H9 (cell line): ENCODE measurements at regions not wholly inside any gene's neighbourhood (a gene's known extent, or its start where the extent isn't known, plus 50 kb on each side); places are given as distances from the start of the nearest gene placed in this dataset.

Experiments used
- DNase-seq: peaks from one replicate; pipeline ENCODE4 v3.0.0-alpha.2; 2017
- H2AFZ ChIP-seq: one replicate; pipeline ENCODE4 v1.6.1; 2013; ENCODE audit warnings: mild to moderate bottlenecking, low read length, control low read depth, moderate library complexity
- H2AK5ac ChIP-seq: 2 replicates; pipeline ENCODE4 v1.6.1; 2013; ENCODE audit warnings: low read length, control low read depth, mixed read lengths; ENCODE audit not compliant: insufficient read length
- H2BK120ac ChIP-seq: one replicate; pipeline ENCODE4 v1.6.1; 2013; ENCODE audit warnings: low read depth, mild to moderate bottlenecking, low read length, control low read depth, inconsistent platforms; ENCODE audit not compliant: poor library complexity, severe bottlenecking
- H2BK12ac ChIP-seq: 2 replicates; pipeline ENCODE4 v1.6.1; 2013; ENCODE audit warnings: low read length, control low read depth, mixed read lengths, low read depth; ENCODE audit not compliant: insufficient read length
- H2BK15ac ChIP-seq: 2 replicates; pipeline ENCODE4 v1.6.1; 2013; ENCODE audit warnings: low read depth, low read length, control low read depth
- H2BK20ac ChIP-seq: one replicate; pipeline ENCODE4 v1.6.1; 2013; ENCODE audit warnings: low read depth, mild to moderate bottlenecking, low read length, control low read depth, inconsistent platforms; ENCODE audit not compliant: poor library complexity, severe bottlenecking
- H2BK5ac ChIP-seq: 2 replicates; pipeline ENCODE4 v1.6.1; 2013; ENCODE audit warnings: low read length, control low read depth, mixed read lengths; ENCODE audit not compliant: insufficient read length
- H3K14ac ChIP-seq: 2 replicates; pipeline ENCODE4 v1.6.1; 2013; ENCODE audit warnings: low read length, control low read depth; ENCODE audit not compliant: insufficient read depth
- H3K18ac ChIP-seq: 2 replicates; pipeline ENCODE4 v1.6.1; 2013; ENCODE audit warnings: low read depth, mild to moderate bottlenecking, mixed read lengths, low read length, control low read depth; ENCODE audit not compliant: insufficient read length
- H3K23ac ChIP-seq: 2 replicates; pipeline ENCODE4 v1.6.1; 2013; ENCODE audit warnings: low read length, control low read depth, mixed read lengths, low read depth; ENCODE audit not compliant: insufficient read length
- H3K23me2 ChIP-seq: 2 replicates; pipeline ENCODE4 v1.6.1; 2013; ENCODE audit warnings: low read depth, mild to moderate bottlenecking, mixed read lengths, low read length, control low read depth; ENCODE audit not compliant: insufficient read length, poor library complexity, severe bottlenecking
- H3K27ac ChIP-seq: 2 replicates; pipeline ENCODE4 v1.5.1; 2013; ENCODE audit warnings: low read length, control low read depth, mixed read lengths, low read depth; ENCODE audit not compliant: insufficient read length
- H3K27me3 ChIP-seq: 2 replicates; pipeline ENCODE4 v1.6.1; 2013; ENCODE audit warnings: low read length, control low read depth, inconsistent platforms; ENCODE audit not compliant: insufficient read depth
- H3K4ac ChIP-seq: 2 replicates; pipeline ENCODE4 v1.6.1; 2013; ENCODE audit warnings: low read depth, mild to moderate bottlenecking, control low read depth, inconsistent platforms, low read length, moderate library complexity
- H3K4me1 ChIP-seq: 2 replicates; pipeline ENCODE4 v1.6.1; 2013; ENCODE audit warnings: low read length, control low read depth, inconsistent platforms; ENCODE audit not compliant: insufficient read depth
- H3K4me2 ChIP-seq: 2 replicates; pipeline ENCODE4 v1.6.1; 2013; ENCODE audit warnings: low read length, control low read depth, mixed read lengths; ENCODE audit not compliant: insufficient read length, insufficient read depth
- H3K56ac ChIP-seq: 2 replicates; pipeline ENCODE4 v1.6.1; 2013; ENCODE audit warnings: low read depth, mild to moderate bottlenecking, mixed read lengths, low read length, control low read depth; ENCODE audit not compliant: insufficient read length
- H3K79me1 ChIP-seq: 2 replicates; pipeline ENCODE4 v1.6.1; 2013; ENCODE audit warnings: low read depth, mild to moderate bottlenecking, moderate library complexity, low read length, control low read depth, inconsistent platforms; ENCODE audit not compliant: insufficient read depth, poor library complexity, severe bottlenecking
- H3K79me2 ChIP-seq: 2 replicates; pipeline ENCODE4 v1.6.1; 2013; ENCODE audit warnings: low read length, control low read depth, inconsistent platforms; ENCODE audit not compliant: insufficient read depth
- H3K9ac ChIP-seq: 2 replicates; pipeline ENCODE4 v1.6.1; 2013; ENCODE audit warnings: low read length, control low read depth, mixed read lengths; ENCODE audit not compliant: insufficient read length; ENCODE audit errors: extremely low read depth
- H3K9me3 ChIP-seq: one replicate; pipeline ENCODE4 v1.6.1; 2013; ENCODE audit warnings: low read depth, low read length, inconsistent platforms; ENCODE audit not compliant: control insufficient read depth
- H3T11ph ChIP-seq: one replicate; pipeline ENCODE4 v1.6.1; 2013; ENCODE audit warnings: mild to moderate bottlenecking, low read length, control low read depth, inconsistent platforms
- H4K20me1 ChIP-seq: one replicate; pipeline ENCODE4 v1.6.1; 2013; ENCODE audit not compliant: control insufficient read depth, insufficient read length, insufficient read depth
- H4K5ac ChIP-seq: 2 replicates; pipeline ENCODE4 v1.6.1; 2013; ENCODE audit warnings: low read depth, mild to moderate bottlenecking, mixed read lengths, low read length, control low read depth; ENCODE audit not compliant: insufficient read length
- H4K8ac ChIP-seq: replicated peaks from 2 replicates; pipeline ENCODE4 v1.6.1; 2013; ENCODE audit warnings: low read length, control low read depth, mixed read lengths, low read depth; ENCODE audit not compliant: insufficient read length
- H4K91ac ChIP-seq: 2 replicates; pipeline ENCODE4 v1.6.1; 2013; ENCODE audit warnings: low read depth, mild to moderate bottlenecking, moderate library complexity, mixed read lengths, low read length, control low read depth; ENCODE audit not compliant: insufficient read length
- H3K27ac Mint-ChIP-seq, 3 experiments: 2 replicates in 2 of 3; 3 replicates in 1 of 3; pipeline ENCODE4 v1.8.0; 2020 to 2021; ENCODE audit warnings: mixed read lengths in 3 of 3, mild to moderate bottlenecking in 1 of 3, moderate library complexity in 1 of 3
- H3K27me3 Mint-ChIP-seq: 2 replicates; pipeline ENCODE4 v1.8.0; 2021; ENCODE audit warnings: low read depth, mild to moderate bottlenecking, moderate library complexity, mixed read lengths
- H3K36me3 Mint-ChIP-seq, 3 experiments: 2 replicates in 2 of 3; 3 replicates in 1 of 3; pipeline ENCODE4 v1.8.0; 2020 to 2021; ENCODE audit warnings: low read depth in 3 of 3, mixed read lengths in 3 of 3; ENCODE audit not compliant: insufficient read depth in 1 of 3
- H3K4me1 Mint-ChIP-seq, 2 experiments: 2 replicates each; pipeline ENCODE4 v1.8.0; 2020; ENCODE audit warnings: mixed read lengths in 2 of 2
- H3K4me3 Mint-ChIP-seq, 2 experiments: 2 replicates in 1 of 2; 3 replicates in 1 of 2; pipeline ENCODE4 v1.8.0; 2020 to 2021; ENCODE audit warnings: mild to moderate bottlenecking in 2 of 2, mixed read lengths in 2 of 2, moderate library complexity in 1 of 2
- H3K9me3 Mint-ChIP-seq, 2 experiments: 2 replicates in 1 of 2; 3 replicates in 1 of 2; pipeline ENCODE4 v1.8.0; 2020; ENCODE audit warnings: mild to moderate bottlenecking in 2 of 2, mixed read lengths in 2 of 2, moderate library complexity in 1 of 2
- WGBS: extraction: QIAGEN DNeasy Blood & Tissue Kit; methylation state at CpG from one replicate; pipeline ENCODE4 v1.1.7; 2013; ENCODE audit warnings: missing lambda C conversion rate, low lambda C conversion rate, mixed read lengths; ENCODE audit not compliant: insufficient read length; ENCODE audit errors: extremely low coverage; 5-methylcytosine and 5-hydroxymethylcytosine counted together
- TF ChIP-seq, protein P1 (sequence below): fragments of 200-600 bp; sonication (generic); conservative IDR thresholded peaks from 3 replicates; pipeline ENCODE4 v1.8.0; 2021; ENCODE audit warnings: antibody characterized with exemption, mild to moderate bottlenecking

DNA sequence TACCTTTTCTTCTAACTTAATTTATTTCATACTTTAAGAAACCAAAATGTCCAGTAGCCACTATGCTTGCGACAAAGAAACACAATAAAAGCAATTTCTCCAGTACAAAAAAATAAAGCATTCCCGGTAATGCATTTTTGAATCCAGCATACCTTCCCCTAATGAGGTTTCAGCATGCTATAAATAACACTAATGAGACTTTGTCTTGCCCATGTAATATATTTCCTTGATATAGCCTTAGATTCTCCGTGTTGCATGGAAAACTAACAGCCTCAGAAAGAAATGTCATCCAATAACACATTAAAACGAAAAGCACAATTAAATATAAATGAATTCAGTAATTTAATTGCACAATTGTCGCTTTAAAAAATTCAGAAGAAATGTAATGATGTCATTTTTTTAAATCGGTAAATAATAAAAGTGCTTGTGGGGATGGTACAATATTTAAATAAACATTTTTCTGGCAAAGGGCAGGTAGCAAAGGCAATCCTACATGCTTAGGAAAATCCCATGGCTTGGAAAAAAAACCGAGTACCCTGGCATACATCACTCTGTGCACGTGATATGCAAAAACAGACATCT is 225.2 kb upstream of the PPARGC1A start:
- no CpG with 5 or more reads among the region's 8 CpGs for WGBS
- peaks cover 0 to under 1% (median 0%) of the 10 kb centered on the region in 3 experiments; a peak in 1 of 7 replicates for H3K36me3 Mint-ChIP-seq
- H3K27me3 Mint-ChIP-seq, result no peaks in the 10 kb centered on the region

More for the DNA sequence above, 225.2 kb upstream of the PPARGC1A start:
- H3K18ac ChIP-seq, result no peak overlapping the region
- peaks cover 2 to 3% of the 10 kb centered on the region in 2 experiments; a peak in 1 of 4 replicates for H3K4me1 Mint-ChIP-seq
- H2BK5ac ChIP-seq, result no peak overlapping the region
- H3K14ac ChIP-seq, result no peak overlapping the region
- no peak overlapping the region for H2AFZ ChIP-seq
- H2BK15ac ChIP-seq, result no peak overlapping the region
- no peaks in the 10 kb centered on the region for H3K27me3 ChIP-seq
- H4K91ac ChIP-seq, result no peak overlapping the region
- no peak overlapping the region for H2AK5ac ChIP-seq
- H4K5ac ChIP-seq, result no peak overlapping the region
- no peaks in the 10 kb centered on the region for H3K79me1 ChIP-seq
- H3K9ac ChIP-seq, result no peak overlapping the region
- TF ChIP-seq, protein P1, sequence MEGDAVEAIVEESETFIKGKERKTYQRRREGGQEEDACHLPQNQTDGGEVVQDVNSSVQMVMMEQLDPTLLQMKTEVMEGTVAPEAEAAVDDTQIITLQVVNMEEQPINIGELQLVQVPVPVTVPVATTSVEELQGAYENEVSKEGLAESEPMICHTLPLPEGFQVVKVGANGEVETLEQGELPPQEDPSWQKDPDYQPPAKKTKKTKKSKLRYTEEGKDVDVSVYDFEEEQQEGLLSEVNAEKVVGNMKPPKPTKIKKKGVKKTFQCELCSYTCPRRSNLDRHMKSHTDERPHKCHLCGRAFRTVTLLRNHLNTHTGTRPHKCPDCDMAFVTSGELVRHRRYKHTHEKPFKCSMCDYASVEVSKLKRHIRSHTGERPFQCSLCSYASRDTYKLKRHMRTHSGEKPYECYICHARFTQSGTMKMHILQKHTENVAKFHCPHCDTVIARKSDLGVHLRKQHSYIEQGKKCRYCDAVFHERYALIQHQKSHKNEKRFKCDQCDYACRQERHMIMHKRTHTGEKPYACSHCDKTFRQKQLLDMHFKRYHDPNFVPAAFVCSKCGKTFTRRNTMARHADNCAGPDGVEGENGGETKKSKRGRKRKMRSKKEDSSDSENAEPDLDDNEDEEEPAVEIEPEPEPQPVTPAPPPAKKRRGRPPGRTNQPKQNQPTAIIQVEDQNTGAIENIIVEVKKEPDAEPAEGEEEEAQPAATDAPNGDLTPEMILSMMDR, result no peak
- no peak for DNase-seq
- no peak overlapping the region for H3K4me3 Mint-ChIP-seq
- no peaks in the 10 kb centered on the region for H3K23me2 ChIP-seq
- no peak overlapping the region for H2BK120ac ChIP-seq
- no peak overlapping the region for H4K8ac ChIP-seq
- no peak overlapping the region for H2BK12ac ChIP-seq
- H3K27ac ChIP-seq, result no peak overlapping the region
- no peak overlapping the region for H3K4ac ChIP-seq
- H3K27ac Mint-ChIP-seq, result no peak overlapping the region
- H3T11ph ChIP-seq, result no peak overlapping the region
- H2BK20ac ChIP-seq, result no peak overlapping the region
- H3K9me3 ChIP-seq, result no peaks in the 10 kb centered on the region
- no peaks in the 10 kb centered on the region; a peak in 1 of 5 replicates for H3K9me3 Mint-ChIP-seq
- no peak overlapping the region for H3K56ac ChIP-seq
- H3K23ac ChIP-seq, result no peak overlapping the region
- no peaks in the 10 kb centered on the region for H3K4me1 ChIP-seq
- H3K79me2 ChIP-seq, result no peaks in the 10 kb centered on the region
- no peak overlapping the region for H3K4me2 ChIP-seq
- no peaks in the 10 kb centered on the region for H4K20me1 ChIP-seq
